ENCODE measurements at regions not wholly inside any gene's neighbourhood (a gene's known extent, or its start where the extent isn't known, plus 50 kb on each side); places are given as distances from the start of the nearest gene placed in this dataset.

DNA sequence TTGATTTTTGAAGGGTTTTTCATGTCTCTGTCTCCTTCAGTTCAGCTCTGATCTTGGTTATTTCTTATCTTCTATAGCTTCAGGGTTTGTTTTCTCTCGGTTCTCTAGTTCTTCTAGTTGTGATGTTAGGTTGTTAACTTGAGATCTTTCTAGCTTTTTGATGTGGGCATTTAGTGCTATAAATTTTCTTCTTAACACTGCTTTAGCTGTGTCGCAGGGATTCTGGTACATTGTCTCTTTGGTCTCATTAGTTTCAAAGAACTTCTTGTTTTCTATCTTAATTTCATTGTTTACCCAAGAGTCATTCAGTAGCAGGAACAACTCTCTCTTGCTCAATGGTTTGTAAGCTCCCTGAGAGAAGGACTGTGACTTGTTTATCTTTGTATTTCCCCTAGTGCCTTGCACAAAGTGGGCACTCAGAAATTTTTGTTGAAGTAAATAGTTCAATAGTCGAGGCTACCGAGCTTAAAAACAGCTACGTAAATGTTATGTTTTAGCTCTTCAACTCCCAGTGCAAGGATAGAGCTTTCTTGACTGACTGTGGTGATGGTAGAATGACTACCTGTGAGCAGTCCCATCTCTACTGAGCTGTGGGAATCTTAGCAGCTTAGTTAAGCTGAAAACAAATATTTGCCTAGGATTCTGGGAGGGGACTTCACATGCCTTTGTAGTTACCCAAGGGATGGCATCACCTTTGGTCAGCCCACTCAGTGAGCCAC lies 225.8 kb upstream of the ELL2 start:
- TF ChIP-seq, protein P1, sequence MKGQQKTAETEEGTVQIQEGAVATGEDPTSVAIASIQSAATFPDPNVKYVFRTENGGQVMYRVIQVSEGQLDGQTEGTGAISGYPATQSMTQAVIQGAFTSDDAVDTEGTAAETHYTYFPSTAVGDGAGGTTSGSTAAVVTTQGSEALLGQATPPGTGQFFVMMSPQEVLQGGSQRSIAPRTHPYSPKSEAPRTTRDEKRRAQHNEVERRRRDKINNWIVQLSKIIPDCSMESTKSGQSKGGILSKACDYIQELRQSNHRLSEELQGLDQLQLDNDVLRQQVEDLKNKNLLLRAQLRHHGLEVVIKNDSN (CRISPR knock-in tag; IDR thresholded peaks at IDR 0.05): no peak
- TF ChIP-seq, protein P2, sequence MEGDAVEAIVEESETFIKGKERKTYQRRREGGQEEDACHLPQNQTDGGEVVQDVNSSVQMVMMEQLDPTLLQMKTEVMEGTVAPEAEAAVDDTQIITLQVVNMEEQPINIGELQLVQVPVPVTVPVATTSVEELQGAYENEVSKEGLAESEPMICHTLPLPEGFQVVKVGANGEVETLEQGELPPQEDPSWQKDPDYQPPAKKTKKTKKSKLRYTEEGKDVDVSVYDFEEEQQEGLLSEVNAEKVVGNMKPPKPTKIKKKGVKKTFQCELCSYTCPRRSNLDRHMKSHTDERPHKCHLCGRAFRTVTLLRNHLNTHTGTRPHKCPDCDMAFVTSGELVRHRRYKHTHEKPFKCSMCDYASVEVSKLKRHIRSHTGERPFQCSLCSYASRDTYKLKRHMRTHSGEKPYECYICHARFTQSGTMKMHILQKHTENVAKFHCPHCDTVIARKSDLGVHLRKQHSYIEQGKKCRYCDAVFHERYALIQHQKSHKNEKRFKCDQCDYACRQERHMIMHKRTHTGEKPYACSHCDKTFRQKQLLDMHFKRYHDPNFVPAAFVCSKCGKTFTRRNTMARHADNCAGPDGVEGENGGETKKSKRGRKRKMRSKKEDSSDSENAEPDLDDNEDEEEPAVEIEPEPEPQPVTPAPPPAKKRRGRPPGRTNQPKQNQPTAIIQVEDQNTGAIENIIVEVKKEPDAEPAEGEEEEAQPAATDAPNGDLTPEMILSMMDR (IDR thresholded peaks at IDR 0.05): no peak
- TF ChIP-seq TP53 (CRISPR knock-in tag; IDR thresholded peaks at IDR 0.05) (no peak), PRRX2 (CRISPR knock-in tag; IDR thresholded peaks at IDR 0.05) (no peak), ZNF416 (CRISPR knock-in tag; IDR thresholded peaks at IDR 0.05) (no peak), TEAD4 (CRISPR knock-in tag; IDR thresholded peaks at IDR 0.05) (no peak), FOXK1 (CRISPR knock-in tag; IDR thresholded peaks at IDR 0.05) (no peak), NFYB (CRISPR knock-in tag; conservative IDR thresholded peaks at IDR 0.05; ENCODE audit: low read depth) (no peak)
